ENCODE measurements at regions not wholly inside any gene's neighbourhood (a gene's known extent, or its start where the extent isn't known, plus 50 kb on each side); places are given as distances from the start of the nearest gene placed in this dataset.

DNA sequence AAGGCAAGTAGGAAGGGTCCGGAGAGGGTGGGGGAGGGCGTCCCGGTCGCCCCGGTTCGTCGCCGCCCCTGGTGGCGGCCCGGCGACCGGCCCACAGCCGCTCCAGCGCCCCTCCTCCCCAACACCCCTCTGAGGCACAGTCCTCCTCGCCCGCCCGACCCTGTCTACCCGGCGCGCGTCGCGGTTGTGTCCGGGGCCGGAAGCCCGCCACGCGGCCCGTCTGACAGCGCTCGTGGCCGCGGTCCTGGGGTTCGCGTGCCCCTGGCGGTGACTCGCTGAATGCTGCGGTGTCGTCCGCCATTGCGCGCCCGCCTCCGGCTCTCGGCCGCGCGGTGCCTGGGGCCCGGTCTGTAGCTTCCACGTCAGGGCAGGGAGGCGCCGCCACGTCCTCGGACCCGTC is 335.3 kb upstream of the DEFB115 start:
- TF ChIP-seq EP300 (IDR thresholded peaks at IDR 0.05), result no peak
- TF ChIP-seq, protein P1, sequence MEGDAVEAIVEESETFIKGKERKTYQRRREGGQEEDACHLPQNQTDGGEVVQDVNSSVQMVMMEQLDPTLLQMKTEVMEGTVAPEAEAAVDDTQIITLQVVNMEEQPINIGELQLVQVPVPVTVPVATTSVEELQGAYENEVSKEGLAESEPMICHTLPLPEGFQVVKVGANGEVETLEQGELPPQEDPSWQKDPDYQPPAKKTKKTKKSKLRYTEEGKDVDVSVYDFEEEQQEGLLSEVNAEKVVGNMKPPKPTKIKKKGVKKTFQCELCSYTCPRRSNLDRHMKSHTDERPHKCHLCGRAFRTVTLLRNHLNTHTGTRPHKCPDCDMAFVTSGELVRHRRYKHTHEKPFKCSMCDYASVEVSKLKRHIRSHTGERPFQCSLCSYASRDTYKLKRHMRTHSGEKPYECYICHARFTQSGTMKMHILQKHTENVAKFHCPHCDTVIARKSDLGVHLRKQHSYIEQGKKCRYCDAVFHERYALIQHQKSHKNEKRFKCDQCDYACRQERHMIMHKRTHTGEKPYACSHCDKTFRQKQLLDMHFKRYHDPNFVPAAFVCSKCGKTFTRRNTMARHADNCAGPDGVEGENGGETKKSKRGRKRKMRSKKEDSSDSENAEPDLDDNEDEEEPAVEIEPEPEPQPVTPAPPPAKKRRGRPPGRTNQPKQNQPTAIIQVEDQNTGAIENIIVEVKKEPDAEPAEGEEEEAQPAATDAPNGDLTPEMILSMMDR (IDR thresholded peaks at IDR 0.05), result no peak
